GM19438 (cell line): ENCODE measurements at regions not wholly inside any gene's neighbourhood (a gene's known extent, or its start where the extent isn't known, plus 50 kb on each side); places are given as distances from the start of the nearest gene placed in this dataset.
"Not testable (repeated sequence)": the region's sequence is repeated elsewhere in the genome, so short reads cannot be mapped to it uniquely, and the experiment has no call there.

ENCODE experiments used
- ATAC-seq: cut with Tn5 transposase; IDR thresholded peaks from one replicate; pipeline ENCODE4 v1.9.1; 2021; ENCODE audit warnings: low read depth; ENCODE audit not compliant: unreplicated experiment

GRCh38 chr12:93078577-93078976 lies 149.5 kb upstream of the EEA1 start:
- ATAC-seq: no peak

- no peak for ATAC-seq
Measured at GRCh38 chr12:93079271-93079670, 150.2 kb upstream of the EEA1 start.

GRCh38 chr12:93079976-93080375 lies 150.9 kb upstream of the EEA1 start:
- ATAC-seq: no peak

- ATAC-seq: no peak
Measured at GRCh38 chr12:93080452-93080851, 151.4 kb upstream of the EEA1 start.

- no peak for ATAC-seq
Measured at GRCh38 chr12:93080994-93081809, 152.1 kb upstream of the EEA1 start.

GRCh38 chr12:93081810-93082165 lies 152.7 kb upstream of the EEA1 start:
- no peak for ATAC-seq

- no peak for ATAC-seq
Measured at GRCh38 chr12:93085383-93086287, 156.5 kb upstream of the EEA1 start.

GRCh38 chr12:93086288-93086727 lies 157.2 kb upstream of the EEA1 start:
- no peak for ATAC-seq

- no peak for ATAC-seq
Measured at GRCh38 chr12:93087840-93088610, 158.9 kb upstream of the EEA1 start.

- no peak for ATAC-seq
Measured at GRCh38 chr12:93089805-93090569, 160.9 kb upstream of the EEA1 start.

- ATAC-seq: no peak
Measured at GRCh38 chr12:93090731-93091172, 161.7 kb upstream of the EEA1 start.

- no peak for ATAC-seq
Measured at GRCh38 chr12:93091886-93092648, 163.0 kb upstream of the EEA1 start.

GRCh38 chr12:93092649-93092945 lies 163.5 kb upstream of the EEA1 start:
- no peak for ATAC-seq

- ATAC-seq: no peak
Measured at GRCh38 chr12:93093243-93093642, 164.1 kb upstream of the EEA1 start.

- ATAC-seq: not testable (repeated sequence)
Measured at GRCh38 chr12:93094222-93094621, 165.1 kb upstream of the EEA1 start.

GRCh38 chr12:93094988-93095737 lies 166.1 kb upstream of the EEA1 start:
- peak; percentile 96 for ATAC-seq

GRCh38 chr12:93097417-93097816 lies 168.3 kb upstream of the EEA1 start:
- no peak for ATAC-seq

GRCh38 chr12:93098077-93098476 lies 169.0 kb upstream of the EEA1 start:
- ATAC-seq: no peak

- no peak for ATAC-seq
Measured at GRCh38 chr12:93099792-93100191, 170.7 kb upstream of the EEA1 start.
